ENCODE measurements at regions not wholly inside any gene's neighbourhood (a gene's known extent, or its start where the extent isn't known, plus 50 kb on each side); places are given as distances from the start of the nearest gene placed in this dataset.

DNA sequence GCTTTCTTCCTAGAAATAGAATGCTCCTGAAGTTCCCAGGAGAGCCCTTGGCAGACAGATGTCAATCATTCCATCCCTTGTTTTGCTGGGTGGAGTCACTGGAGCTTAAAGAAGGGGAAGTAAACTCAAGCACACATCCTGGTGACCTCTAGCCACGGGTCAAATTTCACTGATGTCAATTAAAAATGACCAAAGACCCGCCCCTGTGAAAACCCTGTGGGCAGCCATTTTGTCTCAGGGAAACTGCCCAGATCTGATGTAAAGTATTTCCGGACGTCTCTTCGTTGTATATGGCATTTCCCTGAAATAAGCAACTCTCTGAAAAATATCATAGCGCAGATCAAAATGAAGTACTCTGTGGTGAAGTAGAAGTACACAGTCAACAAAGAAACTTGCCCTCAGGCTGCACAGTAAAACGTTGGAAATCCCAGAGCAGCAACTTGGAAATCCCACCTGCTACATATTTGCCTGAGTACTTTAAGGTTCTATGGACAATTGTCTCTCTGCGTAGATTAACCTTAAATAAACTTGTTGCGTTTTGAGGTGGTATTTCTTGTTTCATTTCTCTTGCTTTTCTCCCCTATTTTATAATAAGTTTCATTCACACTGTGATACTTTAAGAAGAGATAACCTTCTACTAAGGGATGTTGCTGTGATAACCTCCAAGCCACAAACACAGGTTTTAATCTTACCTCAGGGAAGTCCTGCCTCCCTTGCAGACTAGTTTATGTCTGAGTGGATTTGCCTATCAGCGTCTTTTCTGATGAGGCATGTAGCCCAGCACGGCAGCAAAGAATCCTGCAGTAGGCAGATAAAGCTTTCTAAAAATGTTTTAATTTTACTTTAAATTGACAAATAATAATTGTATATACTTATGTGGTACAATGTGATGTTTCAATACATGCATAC lies 60.9 kb upstream of the PIP5K1B start:
- Mint-ChIP-seq H3K9me3 (ENCODE audit: unreplicated experiment) (no peaks in the 10 kb centered on the region), H3K36me3 (ENCODE audit: insufficient read depth, unreplicated experiment) (no peaks in the 10 kb centered on the region), H3K27me3 (ENCODE audit: insufficient read depth, unreplicated experiment) (peaks cover 29% of the 10 kb centered on the region), H3K4me3 (ENCODE audit: unreplicated experiment) (no peak overlapping the region), H3K27ac (ENCODE audit: low read depth, unreplicated experiment) (no peak overlapping the region), H3K4me1 (ENCODE audit: insufficient read depth, unreplicated experiment) (no peaks in the 10 kb centered on the region)
- ChIA-PET POLR2A (no interaction called here), CTCF (no interaction called here)
- TF ChIP-seq, protein P1, sequence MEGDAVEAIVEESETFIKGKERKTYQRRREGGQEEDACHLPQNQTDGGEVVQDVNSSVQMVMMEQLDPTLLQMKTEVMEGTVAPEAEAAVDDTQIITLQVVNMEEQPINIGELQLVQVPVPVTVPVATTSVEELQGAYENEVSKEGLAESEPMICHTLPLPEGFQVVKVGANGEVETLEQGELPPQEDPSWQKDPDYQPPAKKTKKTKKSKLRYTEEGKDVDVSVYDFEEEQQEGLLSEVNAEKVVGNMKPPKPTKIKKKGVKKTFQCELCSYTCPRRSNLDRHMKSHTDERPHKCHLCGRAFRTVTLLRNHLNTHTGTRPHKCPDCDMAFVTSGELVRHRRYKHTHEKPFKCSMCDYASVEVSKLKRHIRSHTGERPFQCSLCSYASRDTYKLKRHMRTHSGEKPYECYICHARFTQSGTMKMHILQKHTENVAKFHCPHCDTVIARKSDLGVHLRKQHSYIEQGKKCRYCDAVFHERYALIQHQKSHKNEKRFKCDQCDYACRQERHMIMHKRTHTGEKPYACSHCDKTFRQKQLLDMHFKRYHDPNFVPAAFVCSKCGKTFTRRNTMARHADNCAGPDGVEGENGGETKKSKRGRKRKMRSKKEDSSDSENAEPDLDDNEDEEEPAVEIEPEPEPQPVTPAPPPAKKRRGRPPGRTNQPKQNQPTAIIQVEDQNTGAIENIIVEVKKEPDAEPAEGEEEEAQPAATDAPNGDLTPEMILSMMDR (IDR thresholded peaks at IDR 0.05; ENCODE audit: unreplicated experiment), result no peak
- no peak for DNase-seq (ENCODE audit: unreplicated experiment)
- intact Hi-C loops (cut with micrococcal nuclease), result no loop called here
- no TSS peak for BruUV-seq (replicated peaks)

DNA sequence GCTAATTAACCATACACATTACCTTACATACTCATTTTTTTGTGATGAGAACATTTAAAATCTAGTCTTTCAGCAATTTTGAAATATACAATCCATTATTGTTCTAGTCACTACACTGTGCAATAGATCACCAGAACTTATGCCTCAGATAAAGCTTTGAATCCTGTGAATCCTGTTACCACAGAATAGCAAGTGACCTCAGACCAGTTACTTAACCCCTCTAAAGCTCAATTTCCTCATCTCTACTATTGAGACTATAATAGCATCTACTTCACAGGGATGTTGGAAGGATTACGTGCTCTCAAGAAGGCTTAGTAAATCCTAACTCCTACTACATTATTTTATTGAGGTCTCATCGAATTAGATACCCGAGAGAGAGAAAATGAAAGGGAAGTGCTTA lies 60.2 kb upstream of the PIP5K1B start:
- BruUV-seq (replicated peaks), result no TSS peak
- intact Hi-C loops (cut with micrococcal nuclease), result no loop called here

DNA sequence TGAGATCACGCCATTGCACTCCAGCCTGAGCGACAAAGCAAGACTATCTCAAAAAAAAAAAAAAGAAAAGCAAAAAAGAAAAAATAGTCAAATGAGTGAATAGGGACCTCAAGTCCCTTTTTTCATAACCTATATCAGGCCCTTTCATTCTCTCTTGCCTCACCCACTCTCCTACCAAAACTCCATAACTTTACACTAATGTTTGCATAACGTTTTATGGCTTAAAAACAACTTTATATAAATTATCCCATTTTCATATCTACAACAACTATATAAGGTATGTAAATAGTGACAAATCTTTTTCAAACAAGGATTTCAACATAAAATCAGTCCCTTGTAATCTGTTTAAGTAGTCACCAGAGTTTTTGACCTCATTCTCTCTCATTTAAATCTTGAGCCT lies 56.9 kb upstream of the PIP5K1B start:
- no peaks in the 10 kb centered on the region for H3K4me1 Mint-ChIP-seq (ENCODE audit: insufficient read depth, unreplicated experiment)
- no peak overlapping the region for H3K27ac Mint-ChIP-seq (ENCODE audit: low read depth, unreplicated experiment)
- TF ChIP-seq, protein P1 (IDR thresholded peaks at IDR 0.05; ENCODE audit: unreplicated experiment), result no peak
- no peaks in the 10 kb centered on the region for H3K36me3 Mint-ChIP-seq (ENCODE audit: insufficient read depth, unreplicated experiment)
- H3K9me3 Mint-ChIP-seq (ENCODE audit: unreplicated experiment), result no peaks in the 10 kb centered on the region
- peaks cover 31% of the 10 kb centered on the region for H3K27me3 Mint-ChIP-seq (ENCODE audit: insufficient read depth, unreplicated experiment)
- intact Hi-C loops (cut with micrococcal nuclease), result no loop called here
- H3K4me3 Mint-ChIP-seq (ENCODE audit: unreplicated experiment), result no peak overlapping the region
- CTCF ChIA-PET, result no interaction called here
- no TSS peak for BruUV-seq (replicated peaks)
- no peak for DNase-seq (ENCODE audit: unreplicated experiment)
- POLR2A ChIA-PET, result no interaction called here

More for the DNA sequence above, 60.2 kb upstream of the PIP5K1B start:
- ChIA-PET CTCF (interaction anchor here (0.5 kb wide), 1 partner anchor 1109 kb away, joined by 3 read pairs; no protein-coding TSS in a partner anchor), POLR2A (no interaction called here)
- Mint-ChIP-seq H3K27ac (ENCODE audit: low read depth, unreplicated experiment) (no peak overlapping the region), H3K4me1 (ENCODE audit: insufficient read depth, unreplicated experiment) (no peaks in the 10 kb centered on the region), H3K36me3 (ENCODE audit: insufficient read depth, unreplicated experiment) (no peaks in the 10 kb centered on the region), H3K27me3 (ENCODE audit: insufficient read depth, unreplicated experiment) (peaks cover 23% of the 10 kb centered on the region), H3K9me3 (ENCODE audit: unreplicated experiment) (no peaks in the 10 kb centered on the region), H3K4me3 (ENCODE audit: unreplicated experiment) (no peak overlapping the region)
- TF ChIP-seq, protein P1 (IDR thresholded peaks at IDR 0.05; ENCODE audit: unreplicated experiment), result no peak
- DNase-seq (ENCODE audit: unreplicated experiment), result no peak

DNA sequence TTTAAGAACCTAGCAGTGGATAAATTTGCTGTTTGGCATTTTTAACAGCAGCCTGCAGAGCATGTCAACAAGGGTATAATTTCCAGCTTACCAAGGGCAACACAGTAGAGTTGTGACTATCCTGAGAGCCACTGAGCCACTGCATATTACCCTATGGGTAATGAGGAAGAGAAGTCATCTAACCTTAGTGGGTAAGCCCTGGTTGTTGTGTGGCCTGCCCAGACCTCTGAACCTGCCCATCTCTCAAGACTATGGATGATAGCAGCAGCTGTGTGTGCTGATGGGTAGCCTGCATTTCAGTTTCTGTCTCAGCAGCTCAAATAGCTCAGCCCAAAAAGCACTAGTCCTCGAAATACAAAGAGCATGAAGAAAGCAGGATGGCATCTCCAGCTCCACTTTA lies 56.1 kb upstream of the PIP5K1B start:
- ChIA-PET CTCF (interaction anchor here (0.7 kb wide), 1 partner anchor 225 kb away, joined by 3 read pairs; no protein-coding TSS in a partner anchor), POLR2A (no interaction called here)
- no peaks in the 10 kb centered on the region for H3K9me3 Mint-ChIP-seq (ENCODE audit: unreplicated experiment)

More for the DNA sequence above, 56.1 kb upstream of the PIP5K1B start:
- Mint-ChIP-seq H3K4me3 (ENCODE audit: unreplicated experiment) (no peak overlapping the region), H3K4me1 (ENCODE audit: insufficient read depth, unreplicated experiment) (no peaks in the 10 kb centered on the region), H3K27me3 (ENCODE audit: insufficient read depth, unreplicated experiment) (peaks cover 32% of the 10 kb centered on the region), H3K36me3 (ENCODE audit: insufficient read depth, unreplicated experiment) (no peaks in the 10 kb centered on the region), H3K27ac (ENCODE audit: low read depth, unreplicated experiment) (no peak overlapping the region)
- no peak for DNase-seq (ENCODE audit: unreplicated experiment)
- TF ChIP-seq, protein P1 (IDR thresholded peaks at IDR 0.05; ENCODE audit: unreplicated experiment), result no peak
- intact Hi-C loops (cut with micrococcal nuclease), result no loop called here
- no TSS peak for BruUV-seq (replicated peaks)
